ENCODE measurements at regions not wholly inside any gene's neighbourhood (a gene's known extent, or its start where the extent isn't known, plus 50 kb on each side); places are given as distances from the start of the nearest gene placed in this dataset.

GRCh38 chr5:5584751-5585150 is 162.3 kb downstream of the ICE1 start:
- no peaks in the 10 kb centered on the region for H3K27me3 ChIP-seq (ENCODE audit: control insufficient read depth in 1 of 2, insufficient read depth in 2 of 2, low read length in 2 of 2)
- H3K4me3 ChIP-seq (ENCODE audit: low read length in 2 of 2), result no peak overlapping the region
- peaks cover 27% of the 10 kb centered on the region for H3K4me1 ChIP-seq (ENCODE audit: control insufficient read depth, insufficient read depth, low read length)
- H3K27ac ChIP-seq (ENCODE audit: low read length), result no peak overlapping the region
- no peaks in the 10 kb centered on the region for H3K9me3 ChIP-seq (ENCODE audit: control insufficient read depth in 2 of 2, low read length in 2 of 2)
- H3K9ac ChIP-seq (ENCODE audit: low read length in 2 of 2), result no peak overlapping the region
- no peaks in the 10 kb centered on the region for H3K36me3 ChIP-seq (ENCODE audit: control insufficient read depth in 2 of 2, insufficient read depth in 2 of 2, low read length in 2 of 2)

- Histone ChIP-seq H3K4me3 (ENCODE audit: low read length in 2 of 2) (no peak overlapping the region), H3K9ac (ENCODE audit: low read length in 2 of 2) (no peak overlapping the region), H3K27ac (ENCODE audit: low read length) (no peak overlapping the region), H3K9me3 (ENCODE audit: control insufficient read depth in 2 of 2, low read length in 2 of 2) (no peaks in the 10 kb centered on the region), H3K27me3 (ENCODE audit: control insufficient read depth in 1 of 2, insufficient read depth in 2 of 2, low read length in 2 of 2) (no peaks in the 10 kb centered on the region), H3K36me3 (ENCODE audit: control insufficient read depth in 2 of 2, insufficient read depth in 2 of 2, low read length in 2 of 2) (no peaks in the 10 kb centered on the region), H3K4me1 (ENCODE audit: control insufficient read depth, insufficient read depth, low read length) (peaks cover 27% of the 10 kb centered on the region)
Measured at GRCh38 chr5:5584236-5584745, 161.8 kb downstream of the ICE1 start.

GRCh38 chr5:5583832-5584231 is 161.4 kb downstream of the ICE1 start:
- H3K36me3 ChIP-seq (ENCODE audit: control insufficient read depth in 2 of 2, insufficient read depth in 2 of 2, low read length in 2 of 2), result no peaks in the 10 kb centered on the region
- H3K4me3 ChIP-seq (ENCODE audit: low read length in 2 of 2), result no peak overlapping the region
- no peaks in the 10 kb centered on the region for H3K9me3 ChIP-seq (ENCODE audit: control insufficient read depth in 2 of 2, low read length in 2 of 2)
- H3K9ac ChIP-seq (ENCODE audit: low read length in 2 of 2), result no peak overlapping the region
- no peak overlapping the region for H3K27ac ChIP-seq (ENCODE audit: low read length)
- no peaks in the 10 kb centered on the region for H3K27me3 ChIP-seq (ENCODE audit: control insufficient read depth in 1 of 2, insufficient read depth in 2 of 2, low read length in 2 of 2)
- peaks cover 27% of the 10 kb centered on the region for H3K4me1 ChIP-seq (ENCODE audit: control insufficient read depth, insufficient read depth, low read length)

- Histone ChIP-seq H3K4me1 (ENCODE audit: control insufficient read depth, insufficient read depth, low read length) (peaks cover 27% of the 10 kb centered on the region), H3K4me3 (ENCODE audit: low read length in 2 of 2) (no peak overlapping the region), H3K27me3 (ENCODE audit: control insufficient read depth in 1 of 2, insufficient read depth in 2 of 2, low read length in 2 of 2) (no peaks in the 10 kb centered on the region), H3K9ac (ENCODE audit: low read length in 2 of 2) (no peak overlapping the region), H3K27ac (ENCODE audit: low read length) (no peak overlapping the region), H3K36me3 (ENCODE audit: control insufficient read depth in 2 of 2, insufficient read depth in 2 of 2, low read length in 2 of 2) (no peaks in the 10 kb centered on the region), H3K9me3 (ENCODE audit: control insufficient read depth in 2 of 2, low read length in 2 of 2) (no peaks in the 10 kb centered on the region)
Measured at GRCh38 chr5:5583023-5583765, 160.7 kb downstream of the ICE1 start.

GRCh38 chr5:5581080-5581479 is 158.6 kb downstream of the ICE1 start:
- H3K27ac ChIP-seq (ENCODE audit: low read length), result no peak overlapping the region
- H3K36me3 ChIP-seq (ENCODE audit: control insufficient read depth in 2 of 2, insufficient read depth in 2 of 2, low read length in 2 of 2), result no peaks in the 10 kb centered on the region
- no peaks in the 10 kb centered on the region for H3K9me3 ChIP-seq (ENCODE audit: control insufficient read depth in 2 of 2, low read length in 2 of 2)
- peaks cover 23% of the 10 kb centered on the region for H3K4me1 ChIP-seq (ENCODE audit: control insufficient read depth, insufficient read depth, low read length)
- no peak overlapping the region for H3K9ac ChIP-seq (ENCODE audit: low read length in 2 of 2)
- H3K4me3 ChIP-seq (ENCODE audit: low read length in 2 of 2), result no peak overlapping the region
- H3K27me3 ChIP-seq (ENCODE audit: control insufficient read depth in 1 of 2, insufficient read depth in 2 of 2, low read length in 2 of 2), result no peaks in the 10 kb centered on the region

GRCh38 chr5:5576744-5577143 is 154.3 kb downstream of the ICE1 start:
- no peaks in the 10 kb centered on the region for H3K36me3 ChIP-seq (ENCODE audit: control insufficient read depth in 2 of 2, insufficient read depth in 2 of 2, low read length in 2 of 2)
- peaks cover 25% of the 10 kb centered on the region for H3K4me1 ChIP-seq (ENCODE audit: control insufficient read depth, insufficient read depth, low read length)
- H3K4me3 ChIP-seq (ENCODE audit: low read length in 2 of 2), result no peak overlapping the region
- no peak overlapping the region for H3K27ac ChIP-seq (ENCODE audit: low read length)
- H3K9me3 ChIP-seq (ENCODE audit: control insufficient read depth in 2 of 2, low read length in 2 of 2), result no peaks in the 10 kb centered on the region
- no peaks in the 10 kb centered on the region for H3K27me3 ChIP-seq (ENCODE audit: control insufficient read depth in 1 of 2, insufficient read depth in 2 of 2, low read length in 2 of 2)
- H3K9ac ChIP-seq (ENCODE audit: low read length in 2 of 2), result no peak overlapping the region

GRCh38 chr5:5575461-5575860 is 153.0 kb downstream of the ICE1 start:
- H3K4me1 ChIP-seq (ENCODE audit: control insufficient read depth, insufficient read depth, low read length), result peaks cover 23% of the 10 kb centered on the region

GRCh38 chr5:5573798-5574380 is 151.4 kb downstream of the ICE1 start:
- H3K4me3 ChIP-seq (ENCODE audit: low read length in 2 of 2), result no peak overlapping the region
- peak overlapping the region; percentile 66 for H3K27ac ChIP-seq (ENCODE audit: low read length)

More at GRCh38 chr5:5575461-5575860, 153.0 kb downstream of the ICE1 start:
- no peak overlapping the region for H3K4me3 ChIP-seq (ENCODE audit: low read length in 2 of 2)
- H3K9me3 ChIP-seq (ENCODE audit: control insufficient read depth in 2 of 2, low read length in 2 of 2), result no peaks in the 10 kb centered on the region
- H3K36me3 ChIP-seq (ENCODE audit: control insufficient read depth in 2 of 2, insufficient read depth in 2 of 2, low read length in 2 of 2), result no peaks in the 10 kb centered on the region
- H3K9ac ChIP-seq (ENCODE audit: low read length in 2 of 2), result no peak overlapping the region
- H3K27me3 ChIP-seq (ENCODE audit: control insufficient read depth in 1 of 2, insufficient read depth in 2 of 2, low read length in 2 of 2), result no peaks in the 10 kb centered on the region
- no peak overlapping the region for H3K27ac ChIP-seq (ENCODE audit: low read length)

GRCh38 chr5:5572976-5573797 is 150.7 kb downstream of the ICE1 start:
- H3K4me3 ChIP-seq (ENCODE audit: low read length in 2 of 2), result no peak overlapping the region
- H3K27ac ChIP-seq (ENCODE audit: low read length), result peak overlapping the region; percentile 66

More at GRCh38 chr5:5573798-5574380, 151.4 kb downstream of the ICE1 start:
- Histone ChIP-seq H3K36me3 (ENCODE audit: control insufficient read depth in 2 of 2, insufficient read depth in 2 of 2, low read length in 2 of 2) (no peaks in the 10 kb centered on the region), H3K9ac (ENCODE audit: low read length in 2 of 2) (no peak overlapping the region), H3K27me3 (ENCODE audit: control insufficient read depth in 1 of 2, insufficient read depth in 2 of 2, low read length in 2 of 2) (no peaks in the 10 kb centered on the region), H3K4me1 (ENCODE audit: control insufficient read depth, insufficient read depth, low read length) (peaks cover 17% of the 10 kb centered on the region), H3K9me3 (ENCODE audit: control insufficient read depth in 2 of 2, low read length in 2 of 2) (no peaks in the 10 kb centered on the region)

GRCh38 chr5:5572010-5572865 is 149.8 kb downstream of the ICE1 start:
- Histone ChIP-seq H3K9me3 (ENCODE audit: control insufficient read depth in 2 of 2, low read length in 2 of 2) (no peaks in the 10 kb centered on the region), H3K9ac (ENCODE audit: low read length in 2 of 2) (peak overlapping the region; percentile 7 to 36), H3K27me3 (ENCODE audit: control insufficient read depth in 1 of 2, insufficient read depth in 2 of 2, low read length in 2 of 2) (no peaks in the 10 kb centered on the region), H3K36me3 (ENCODE audit: control insufficient read depth in 2 of 2, insufficient read depth in 2 of 2, low read length in 2 of 2) (no peaks in the 10 kb centered on the region), H3K4me3 (ENCODE audit: low read length in 2 of 2) (peak overlapping the region; percentile 16 to 57), H3K27ac (ENCODE audit: low read length) (peak overlapping the region; percentile 66), H3K4me1 (ENCODE audit: control insufficient read depth, insufficient read depth, low read length) (peaks cover 17% of the 10 kb centered on the region)

More at GRCh38 chr5:5572976-5573797, 150.7 kb downstream of the ICE1 start:
- Histone ChIP-seq H3K9me3 (ENCODE audit: control insufficient read depth in 2 of 2, low read length in 2 of 2) (no peaks in the 10 kb centered on the region), H3K4me1 (ENCODE audit: control insufficient read depth, insufficient read depth, low read length) (peaks cover 17% of the 10 kb centered on the region), H3K36me3 (ENCODE audit: control insufficient read depth in 2 of 2, insufficient read depth in 2 of 2, low read length in 2 of 2) (no peaks in the 10 kb centered on the region), H3K27me3 (ENCODE audit: control insufficient read depth in 1 of 2, insufficient read depth in 2 of 2, low read length in 2 of 2) (no peaks in the 10 kb centered on the region), H3K9ac (ENCODE audit: low read length in 2 of 2) (no peak overlapping the region)

Measured in stomach smooth muscle (tissue), 2 donors.